Activated T-cell treated with anti-CD3 and anti-CD28 coated beads, Interleukin-2, amount 50 U/mL, for 24 hours (primary cell): ENCODE measurements at regions not wholly inside any gene's neighbourhood (a gene's known extent, or its start where the extent isn't known, plus 50 kb on each side); places are given as distances from the start of the nearest gene placed in this dataset.

Experiments
- DNase-seq: peaks from one replicate; pipeline ENCODE4 v3.0.0-alpha.2; 2020
- H3K27ac Mint-ChIP-seq: 2 replicates; pipeline ENCODE4 v1.8.0; 2020; ENCODE audit warnings: mild to moderate bottlenecking, mixed read lengths
- H3K27me3 Mint-ChIP-seq: 2 replicates; pipeline ENCODE4 v1.8.0; 2020; ENCODE audit warnings: mixed read lengths
- H3K36me3 Mint-ChIP-seq: 2 replicates; pipeline ENCODE4 v1.8.0; 2020; ENCODE audit warnings: low read depth, mixed read lengths
- H3K4me1 Mint-ChIP-seq: 2 replicates; pipeline ENCODE4 v1.8.0; 2020; ENCODE audit warnings: low read depth, mixed read lengths
- H3K4me3 Mint-ChIP-seq: 2 replicates; pipeline ENCODE4 v1.8.0; 2020; ENCODE audit warnings: mild to moderate bottlenecking, moderate library complexity, mixed read lengths
- H3K9me3 Mint-ChIP-seq: 2 replicates; pipeline ENCODE4 v1.8.0; 2020; ENCODE audit warnings: mixed read lengths

DNA sequence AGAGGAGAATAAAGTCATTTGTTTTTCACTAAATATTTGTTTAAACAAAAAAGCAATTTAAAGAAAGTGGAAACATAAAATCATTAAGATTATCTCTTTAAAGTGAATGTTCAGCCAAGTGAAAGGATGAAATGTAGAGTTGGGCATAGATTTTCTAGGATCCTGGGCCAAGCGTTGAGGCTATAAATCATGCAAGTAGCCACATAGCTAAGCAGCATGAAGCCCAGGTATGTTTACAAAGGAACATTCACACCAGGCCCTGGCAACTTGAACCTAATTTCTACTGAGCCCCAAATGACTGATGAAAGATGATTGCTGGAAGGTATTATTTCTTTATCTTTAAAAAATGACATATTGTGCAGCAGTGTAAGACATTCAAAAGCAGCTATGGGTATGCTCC, 461.8 kb downstream of the MAT2B start:
- Mint-ChIP-seq H3K4me3 (no peak overlapping the region), H3K27ac (no peak overlapping the region), H3K9me3 (peaks cover 2% of the 10 kb centered on the region), H3K36me3 (no peaks in the 10 kb centered on the region), H3K4me1 (no peaks in the 10 kb centered on the region), H3K27me3 (no peaks in the 10 kb centered on the region)
- no peak for DNase-seq

DNA sequence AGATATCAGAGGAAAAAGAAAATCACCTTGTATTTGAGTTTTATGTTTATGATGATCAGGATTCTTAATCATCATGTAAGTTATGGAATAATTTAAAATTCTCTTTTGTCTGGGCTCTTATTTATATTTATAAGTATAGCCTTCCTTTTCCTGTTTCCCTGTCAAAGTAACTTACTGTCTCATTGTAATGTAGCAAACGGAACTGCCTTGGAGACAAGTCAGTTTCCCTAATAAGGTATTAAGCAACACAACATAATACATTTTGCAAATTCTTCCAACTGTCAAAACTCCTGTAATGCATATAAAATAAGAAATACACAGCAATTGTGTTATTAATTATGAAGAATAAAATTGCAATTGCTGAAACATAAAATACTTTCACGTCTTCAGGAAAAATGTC, 463.2 kb downstream of the MAT2B start:
- no peaks in the 10 kb centered on the region for H3K4me1 Mint-ChIP-seq
- H3K9me3 Mint-ChIP-seq = peaks cover 3% of the 10 kb centered on the region
- DNase-seq = no peak
- H3K27me3 Mint-ChIP-seq = no peaks in the 10 kb centered on the region
- H3K4me3 Mint-ChIP-seq = no peak overlapping the region
- H3K27ac Mint-ChIP-seq = no peak overlapping the region
- H3K36me3 Mint-ChIP-seq = no peaks in the 10 kb centered on the region

DNA sequence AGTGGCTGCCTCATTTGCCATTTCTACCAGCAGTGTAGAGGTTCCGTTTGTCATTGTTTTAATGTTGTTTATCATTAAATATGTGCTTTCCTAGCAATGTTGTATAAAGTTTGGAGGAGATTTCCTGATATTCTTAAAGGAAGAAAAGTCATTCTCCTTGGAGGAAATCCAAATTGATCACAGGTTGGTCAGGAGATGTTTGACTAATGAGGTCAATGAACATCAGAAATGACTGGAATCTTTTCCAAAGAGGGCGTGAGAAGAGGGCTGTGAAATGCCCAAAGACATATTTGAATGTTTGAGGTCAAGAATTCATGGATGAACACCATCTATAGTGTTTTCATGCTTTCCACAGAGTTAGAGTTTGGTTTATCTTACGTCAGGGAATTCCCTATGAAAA, 471.3 kb downstream of the MAT2B start:
- H3K36me3 Mint-ChIP-seq = no peaks in the 10 kb centered on the region
- no peak overlapping the region for H3K27ac Mint-ChIP-seq
- no peak for DNase-seq
- peaks cover 9% of the 10 kb centered on the region for H3K9me3 Mint-ChIP-seq
- H3K4me1 Mint-ChIP-seq = no peaks in the 10 kb centered on the region
- no peaks in the 10 kb centered on the region for H3K27me3 Mint-ChIP-seq
- H3K4me3 Mint-ChIP-seq = no peak overlapping the region

DNA sequence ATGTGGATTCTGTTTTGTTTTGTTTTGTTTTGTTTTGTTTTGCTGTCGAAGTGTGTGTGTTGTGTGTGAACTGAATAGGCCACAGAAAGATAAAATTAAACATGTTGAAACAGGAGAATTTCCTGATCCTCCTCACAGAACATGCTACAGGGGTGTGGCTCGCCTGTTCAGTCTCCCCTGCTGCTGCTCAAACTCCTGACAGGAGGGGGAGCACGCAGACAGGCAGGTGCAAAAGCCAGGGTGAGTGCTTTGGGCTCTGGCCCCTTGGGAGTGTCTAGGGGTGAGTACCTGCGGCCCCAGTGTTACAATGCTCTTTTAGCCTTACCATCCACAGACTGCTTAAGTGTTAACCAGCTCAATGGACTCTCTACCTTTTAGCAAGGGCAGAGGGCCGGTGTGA, 473.5 kb downstream of the MAT2B start:
- H3K4me3 Mint-ChIP-seq = no peak overlapping the region
- H3K36me3 Mint-ChIP-seq = no peaks in the 10 kb centered on the region
- peaks cover 6% of the 10 kb centered on the region for H3K9me3 Mint-ChIP-seq
- H3K27ac Mint-ChIP-seq = no peak overlapping the region
- no peaks in the 10 kb centered on the region for H3K4me1 Mint-ChIP-seq
- no peak for DNase-seq
- H3K27me3 Mint-ChIP-seq = no peaks in the 10 kb centered on the region

DNA sequence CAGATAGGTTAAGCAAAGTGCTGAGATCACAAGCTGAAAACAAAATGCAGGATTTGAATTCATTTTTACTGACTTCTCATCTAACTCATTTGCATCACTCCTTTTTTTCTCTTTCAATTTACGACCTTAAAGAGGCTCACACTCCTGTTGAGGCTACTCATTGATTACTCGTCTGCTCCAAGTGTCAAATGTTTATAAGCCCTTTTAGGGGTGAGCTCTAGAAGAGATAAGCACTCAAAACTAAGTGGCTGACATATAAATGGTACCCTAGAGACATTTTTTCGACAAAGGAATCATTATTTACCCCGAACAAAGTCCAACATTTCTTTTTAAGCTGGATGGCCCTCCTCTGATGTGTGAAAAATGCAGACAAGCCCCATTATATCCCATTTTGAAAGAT, 483.1 kb downstream of the MAT2B start:
- no peak overlapping the region for H3K4me3 Mint-ChIP-seq
- no peaks in the 10 kb centered on the region for H3K36me3 Mint-ChIP-seq
- H3K27ac Mint-ChIP-seq = no peak overlapping the region
- H3K4me1 Mint-ChIP-seq = no peaks in the 10 kb centered on the region
- H3K9me3 Mint-ChIP-seq = peaks cover 2% of the 10 kb centered on the region
- no peaks in the 10 kb centered on the region for H3K27me3 Mint-ChIP-seq
- DNase-seq = no peak

DNA sequence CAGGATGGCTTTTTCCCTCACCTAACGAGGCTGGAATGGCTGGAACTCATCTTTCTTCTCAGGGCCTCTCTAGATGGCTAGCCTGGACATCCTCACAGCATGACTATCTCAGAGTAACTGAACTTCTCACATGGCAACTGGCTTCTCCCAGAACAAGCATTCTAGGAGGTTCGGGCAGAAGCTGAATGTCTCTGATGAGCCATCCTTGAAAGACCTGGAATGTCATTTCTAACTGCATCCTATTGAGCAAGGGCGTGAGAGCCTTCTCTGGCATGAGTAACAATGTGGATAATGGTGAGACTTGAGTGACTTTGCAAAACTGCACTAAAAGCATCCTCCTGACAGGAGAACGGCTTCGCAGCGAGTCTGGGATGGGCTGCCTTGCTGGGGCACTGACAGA, 487.7 kb downstream of the MAT2B start:
- H3K27me3 Mint-ChIP-seq = no peaks in the 10 kb centered on the region
- H3K27ac Mint-ChIP-seq = no peak overlapping the region
- no peaks in the 10 kb centered on the region for H3K4me1 Mint-ChIP-seq

DNA sequence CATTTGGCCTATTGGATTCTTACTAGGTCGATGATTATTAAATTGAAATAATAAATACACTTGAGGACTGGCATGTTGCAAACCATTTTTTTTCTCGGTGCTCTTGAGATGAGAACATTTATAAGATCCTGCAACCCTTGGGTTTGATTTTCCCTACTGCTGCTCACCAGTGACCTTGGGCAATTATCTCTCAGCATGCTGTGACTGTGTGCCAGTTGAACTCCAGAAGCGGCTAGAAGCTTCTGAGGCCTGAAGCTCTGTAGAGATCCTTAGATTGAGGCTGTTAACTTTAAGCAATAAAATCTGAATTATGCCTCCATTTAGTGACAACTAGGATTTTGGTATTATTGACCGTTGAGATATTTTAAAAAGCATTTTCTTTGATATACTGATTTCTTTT, 489.8 kb downstream of the MAT2B start:
- Mint-ChIP-seq H3K36me3 (no peaks in the 10 kb centered on the region), H3K27me3 (no peaks in the 10 kb centered on the region), H3K4me1 (no peaks in the 10 kb centered on the region), H3K4me3 (no peak overlapping the region), H3K27ac (no peak overlapping the region), H3K9me3 (peaks cover 3% of the 10 kb centered on the region)
- DNase-seq = no peak

More for the DNA sequence above, 487.7 kb downstream of the MAT2B start:
- Mint-ChIP-seq H3K36me3 (no peaks in the 10 kb centered on the region), H3K9me3 (peaks cover 3% of the 10 kb centered on the region), H3K4me3 (no peak overlapping the region)
- no peak for DNase-seq

DNA sequence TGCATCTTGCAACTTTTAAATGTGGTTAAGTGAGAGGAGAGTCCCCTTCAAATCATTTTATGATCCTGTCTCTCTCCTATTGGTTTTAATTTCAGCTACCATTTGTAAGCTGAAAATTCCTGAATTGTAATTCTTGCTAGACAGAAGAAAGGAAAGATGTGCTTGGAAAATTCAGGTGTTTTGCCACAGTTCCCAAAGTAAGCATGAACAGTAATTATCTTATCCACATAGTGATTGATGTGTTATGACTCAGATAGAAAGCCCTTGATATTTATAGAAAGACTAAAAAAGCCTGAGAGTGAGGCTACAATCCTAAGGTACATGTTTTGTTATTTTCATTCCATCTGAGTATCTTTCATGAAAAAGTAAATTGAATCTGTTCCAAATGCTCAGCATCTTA, 492.5 kb downstream of the MAT2B start:
- Mint-ChIP-seq H3K27me3 (no peaks in the 10 kb centered on the region), H3K4me3 (no peak overlapping the region), H3K4me1 (no peaks in the 10 kb centered on the region), H3K27ac (no peak overlapping the region), H3K36me3 (no peaks in the 10 kb centered on the region), H3K9me3 (peaks cover 3% of the 10 kb centered on the region)
- DNase-seq = no peak

DNA sequence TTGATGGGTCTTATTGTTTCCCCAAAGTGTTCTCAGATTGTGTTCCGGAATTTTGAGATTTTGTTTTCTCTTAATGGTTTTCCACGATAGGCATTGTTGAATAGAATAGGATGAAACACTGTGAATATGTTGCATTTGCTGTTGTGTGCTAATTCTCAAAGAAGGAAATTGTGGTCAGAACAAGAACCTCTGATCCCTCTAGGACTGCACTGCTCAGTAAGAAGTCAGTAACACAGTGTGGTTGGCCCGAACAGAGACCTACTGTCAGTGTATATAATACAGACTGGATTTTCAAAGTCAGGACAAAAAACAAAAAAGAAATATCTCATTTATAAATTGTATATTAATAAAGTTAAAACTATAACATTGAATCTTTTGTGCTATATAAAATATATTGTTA, 494.8 kb downstream of the MAT2B start:
- H3K4me1 Mint-ChIP-seq = no peaks in the 10 kb centered on the region
- H3K27me3 Mint-ChIP-seq = no peaks in the 10 kb centered on the region
- no peak for DNase-seq
- peaks cover 3% of the 10 kb centered on the region for H3K9me3 Mint-ChIP-seq
- H3K4me3 Mint-ChIP-seq = no peak overlapping the region
- H3K36me3 Mint-ChIP-seq = no peaks in the 10 kb centered on the region
- H3K27ac Mint-ChIP-seq = no peak overlapping the region

DNA sequence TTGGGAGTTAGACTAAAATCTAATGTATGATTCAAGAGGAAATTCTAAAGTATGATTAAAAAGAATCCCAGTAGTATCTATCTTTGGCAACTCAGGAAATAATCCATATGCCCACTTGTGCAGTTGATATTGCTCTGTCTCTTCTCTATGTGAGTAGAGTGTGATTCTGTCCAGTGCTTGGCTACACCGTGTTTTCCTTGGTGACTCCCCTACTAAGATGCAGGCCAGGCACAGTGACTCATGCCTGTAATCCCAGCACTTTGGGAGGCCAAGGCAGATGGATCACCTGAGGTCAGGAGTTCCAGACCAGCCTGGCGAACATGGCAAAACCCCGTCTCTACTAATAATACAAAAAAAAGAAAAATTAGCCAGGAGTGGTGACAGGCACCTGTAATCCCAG, 495.4 kb downstream of the MAT2B start:
- H3K36me3 Mint-ChIP-seq = no peaks in the 10 kb centered on the region
- no peaks in the 10 kb centered on the region for H3K4me1 Mint-ChIP-seq
- H3K4me3 Mint-ChIP-seq = no peak overlapping the region
- DNase-seq = no peak
- no peaks in the 10 kb centered on the region for H3K27me3 Mint-ChIP-seq
- H3K9me3 Mint-ChIP-seq = peaks cover 3% of the 10 kb centered on the region
- H3K27ac Mint-ChIP-seq = no peak overlapping the region

DNA sequence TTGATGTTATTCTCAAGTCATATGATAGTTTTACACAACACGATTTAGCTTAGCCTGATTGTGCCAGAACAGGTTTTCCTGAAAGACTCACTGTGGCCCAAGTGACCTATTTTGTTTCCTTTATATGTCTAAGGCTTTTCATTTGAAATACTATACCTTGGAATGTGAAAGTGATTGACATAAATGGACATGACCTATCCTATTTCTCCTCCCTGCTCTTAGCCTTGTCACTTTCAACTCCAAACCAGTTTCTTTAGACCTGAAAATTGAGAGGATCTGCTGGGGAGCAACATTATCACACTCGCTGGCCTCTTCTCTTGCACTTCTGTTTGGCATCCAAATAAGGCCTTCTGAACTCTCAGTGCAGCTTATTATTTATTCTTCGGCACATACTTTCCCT, 496.8 kb downstream of the MAT2B start:
- H3K4me3 Mint-ChIP-seq = no peak overlapping the region
- H3K27me3 Mint-ChIP-seq = no peaks in the 10 kb centered on the region
- H3K9me3 Mint-ChIP-seq = peaks cover 2% of the 10 kb centered on the region
- DNase-seq = no peak
- no peak overlapping the region for H3K27ac Mint-ChIP-seq
- H3K4me1 Mint-ChIP-seq = no peaks in the 10 kb centered on the region
- H3K36me3 Mint-ChIP-seq = no peaks in the 10 kb centered on the region

DNA sequence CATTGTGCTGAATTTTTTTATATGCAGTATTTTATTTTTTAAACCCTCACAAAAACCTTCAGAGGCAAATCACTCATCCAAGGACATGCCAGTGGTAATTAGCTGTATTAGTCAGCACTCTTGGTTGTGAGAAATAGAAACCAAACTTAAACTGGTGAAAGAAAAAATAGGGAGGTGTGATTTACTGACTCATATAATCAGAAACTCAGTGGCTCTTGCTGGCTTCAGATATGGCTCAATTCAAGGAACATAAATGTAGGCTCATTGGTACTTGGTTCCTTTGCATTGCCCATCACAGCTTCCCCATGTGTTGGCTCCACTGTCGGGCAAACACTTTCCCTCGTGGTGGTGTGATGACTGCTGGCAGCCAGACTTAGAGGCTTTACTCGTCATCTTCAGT, 497.2 kb downstream of the MAT2B start:
- no peak for DNase-seq
- H3K27me3 Mint-ChIP-seq = no peaks in the 10 kb centered on the region
- H3K36me3 Mint-ChIP-seq = no peaks in the 10 kb centered on the region
- H3K4me3 Mint-ChIP-seq = no peak overlapping the region
- no peaks in the 10 kb centered on the region for H3K4me1 Mint-ChIP-seq
- no peak overlapping the region for H3K27ac Mint-ChIP-seq
- no peaks in the 10 kb centered on the region for H3K9me3 Mint-ChIP-seq

DNA sequence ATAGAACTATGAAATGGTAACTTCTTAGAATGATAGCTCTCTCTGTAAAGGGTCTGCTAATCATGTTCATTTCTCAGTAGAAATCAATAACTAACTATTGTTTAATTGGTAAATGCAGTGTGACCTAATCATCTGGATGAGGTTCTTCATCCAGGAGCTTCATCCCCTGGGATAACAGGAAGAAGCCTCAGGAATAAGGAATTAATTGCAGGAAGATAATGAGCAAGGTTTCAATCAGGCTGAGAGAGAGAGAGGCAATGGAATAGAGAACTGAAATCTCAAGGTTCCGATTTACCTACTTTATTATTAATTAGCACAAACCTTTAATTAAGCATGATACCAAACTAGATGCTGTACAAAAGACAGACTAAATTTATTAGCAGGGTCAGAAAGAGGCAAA, 499.7 kb downstream of the MAT2B start:
- Mint-ChIP-seq H3K4me1 (no peaks in the 10 kb centered on the region), H3K27ac (no peak overlapping the region), H3K4me3 (no peak overlapping the region), H3K36me3 (no peaks in the 10 kb centered on the region), H3K9me3 (no peaks in the 10 kb centered on the region), H3K27me3 (no peaks in the 10 kb centered on the region)
- DNase-seq = no peak

DNA sequence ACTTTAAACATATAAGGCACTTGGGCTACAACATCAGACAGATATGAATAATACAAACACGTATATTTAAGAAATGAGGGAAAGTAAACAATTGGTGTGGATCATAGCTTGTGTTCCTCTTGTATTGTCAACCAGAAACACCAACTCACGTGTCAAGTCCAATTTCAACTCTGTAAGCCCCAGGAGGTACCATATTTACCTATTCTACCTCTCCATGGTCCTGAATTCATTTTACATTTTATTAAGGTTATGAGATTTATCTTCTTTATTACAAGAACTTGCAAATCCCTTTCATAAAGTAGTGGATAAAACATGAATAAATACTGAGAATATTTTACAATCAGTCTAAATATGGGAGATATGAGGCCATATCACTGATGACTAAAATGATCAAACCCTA, 501.6 kb downstream of the MAT2B start:
- no peaks in the 10 kb centered on the region for H3K4me1 Mint-ChIP-seq
- no peak overlapping the region for H3K4me3 Mint-ChIP-seq
- no peaks in the 10 kb centered on the region for H3K27me3 Mint-ChIP-seq
- H3K36me3 Mint-ChIP-seq = no peaks in the 10 kb centered on the region
- no peak overlapping the region for H3K27ac Mint-ChIP-seq
- DNase-seq = no peak
- H3K9me3 Mint-ChIP-seq = no peaks in the 10 kb centered on the region

DNA sequence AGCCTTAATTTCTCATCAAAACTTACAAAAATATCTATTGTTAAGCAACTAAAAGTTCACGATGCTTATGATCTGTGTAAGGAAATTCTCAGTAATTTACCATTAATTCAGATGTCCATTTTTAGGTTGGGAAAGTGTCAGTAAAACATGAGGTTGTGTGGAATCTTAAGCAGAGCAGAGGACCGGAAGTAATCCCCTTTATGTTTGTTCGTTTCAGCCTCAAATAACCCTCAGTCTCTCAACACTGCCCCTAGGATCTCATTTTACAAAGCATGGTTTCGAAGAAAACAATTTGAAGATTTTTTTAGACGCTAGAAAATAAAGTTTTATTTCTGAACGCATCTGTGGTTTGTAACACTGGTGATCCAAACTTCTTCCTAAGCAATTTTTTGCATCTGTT, 504.2 kb downstream of the MAT2B start:
- Mint-ChIP-seq H3K4me1 (no peaks in the 10 kb centered on the region), H3K4me3 (no peak overlapping the region), H3K27ac (no peak overlapping the region), H3K36me3 (no peaks in the 10 kb centered on the region), H3K27me3 (no peaks in the 10 kb centered on the region), H3K9me3 (no peaks in the 10 kb centered on the region)
- DNase-seq = no peak

DNA sequence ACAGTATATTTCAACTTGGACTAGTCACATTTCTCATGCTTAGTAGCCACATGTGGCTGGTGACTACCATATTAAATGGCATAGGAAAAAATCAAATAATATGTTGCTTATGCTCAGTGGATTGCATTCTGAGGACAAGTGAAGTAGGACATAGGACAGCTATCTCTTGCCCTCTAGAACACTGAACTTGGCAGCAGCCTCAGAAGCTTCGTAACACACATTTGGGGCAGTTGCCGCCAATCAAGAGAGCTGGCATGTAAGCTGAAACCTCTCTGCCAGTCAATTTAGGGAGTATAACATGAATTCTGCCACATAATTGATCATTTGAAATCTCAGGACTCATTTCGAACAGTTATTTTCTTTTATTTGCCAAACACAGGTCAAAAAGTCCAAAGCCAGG, 505.5 kb downstream of the MAT2B start:
- Mint-ChIP-seq H3K27ac (no peak overlapping the region), H3K27me3 (no peaks in the 10 kb centered on the region), H3K4me3 (no peak overlapping the region), H3K4me1 (no peaks in the 10 kb centered on the region), H3K9me3 (no peaks in the 10 kb centered on the region), H3K36me3 (no peaks in the 10 kb centered on the region)
- no peak for DNase-seq
